Fibroblast of lung (primary cell): ENCODE measurements at regions not wholly inside any gene's neighbourhood (a gene's known extent, or its start where the extent isn't known, plus 50 kb on each side); places are given as distances from the start of the nearest gene placed in this dataset.

Experiments
- DNase-seq, 2 donors: peaks; one replicate each; pipeline versions ENCODE4 v3.0.0 to v3.0.0-alpha.2; 2010; ENCODE audit warnings: low read depth in 2 of 2
- H2AFZ ChIP-seq: 2 replicates; pipeline ENCODE4 v1.5.1; 2012; ENCODE audit warnings: low read length, control low read depth, inconsistent platforms
- H3K27ac ChIP-seq: 2 replicates; pipeline ENCODE4 v1.5.1; 2011; ENCODE audit warnings: low read length, control low read depth; ENCODE audit not compliant: insufficient read depth
- H3K27me3 ChIP-seq: 2 replicates; pipeline ENCODE4 v1.5.1; 2011; ENCODE audit warnings: mild to moderate bottlenecking, low read length; ENCODE audit not compliant: control insufficient read depth, insufficient read depth
- H3K36me3 ChIP-seq: 2 replicates; pipeline ENCODE4 v1.5.1; 2011; ENCODE audit warnings: low read length; ENCODE audit not compliant: control insufficient read depth, insufficient read depth
- H3K4me1 ChIP-seq: 2 replicates; pipeline ENCODE4 v1.5.1; 2011; ENCODE audit warnings: low read length; ENCODE audit not compliant: control insufficient read depth, insufficient read depth; ENCODE audit errors: extremely low read depth
- H3K4me2 ChIP-seq: 2 replicates; pipeline ENCODE4 v1.5.1; 2011; ENCODE audit warnings: low read length, control low read depth; ENCODE audit not compliant: insufficient read depth; ENCODE audit errors: extremely low read depth
- H3K4me3 ChIP-seq, 4 experiments: fragments of 200-600 bp in 1 of 4; sonication (generic) in 1 of 4; replicated peaks in 1 of 4; 2 replicates each; pipeline ENCODE4 v1.5.1; 2011 to 2016; ENCODE audit warnings: low read length in 4 of 4, low read depth in 3 of 4, mild to moderate bottlenecking in 3 of 4, control low read depth in 2 of 4, inconsistent platforms in 1 of 4, mixed read lengths in 1 of 4; ENCODE audit not compliant: insufficient read depth in 1 of 4; ENCODE audit errors: control extremely low read depth in 1 of 4
- H3K79me2 ChIP-seq: 2 replicates; pipeline ENCODE4 v1.5.1; 2012; ENCODE audit warnings: mild to moderate bottlenecking, low read length, inconsistent platforms; ENCODE audit not compliant: control insufficient read depth, insufficient read depth
- H3K9ac ChIP-seq: 2 replicates; pipeline ENCODE4 v1.5.1; 2011; ENCODE audit warnings: mild to moderate bottlenecking, low read length, control low read depth; ENCODE audit not compliant: insufficient read depth
- H3K9me3 ChIP-seq: 2 replicates; pipeline ENCODE4 v1.5.1; 2012; ENCODE audit warnings: low read depth, low read length; ENCODE audit not compliant: control insufficient read depth, insufficient read depth
- H4K20me1 ChIP-seq: 2 replicates; pipeline ENCODE4 v1.5.1; 2011; ENCODE audit warnings: low read length; ENCODE audit not compliant: control insufficient read depth, insufficient read depth; ENCODE audit errors: extremely low read depth
- CTCF ChIP-seq, 2 donors: IDR thresholded peaks in 1 of 2; conservative IDR thresholded peaks in 1 of 2; 1 replicate in 1 of 2; 2 replicates in 1 of 2; pipeline ENCODE4 v1.5.1; 2011 to 2012; ENCODE audit warnings: low read length in 2 of 2, control low read depth in 1 of 2, inconsistent platforms in 1 of 2, low read depth in 1 of 2, mild to moderate bottlenecking in 1 of 2
- EZH2 ChIP-seq: IDR thresholded peaks from 2 replicates; pipeline ENCODE4 v1.5.1; 2012; ENCODE audit warnings: low read length, control low read depth, mild to moderate bottlenecking; ENCODE audit errors: missing control alignments

- Histone ChIP-seq H3K4me1 (no peaks in the 10 kb centered on the region), H3K4me3 (no peak overlapping the region), H3K9me3 (no peaks in the 10 kb centered on the region), H3K36me3 (no peaks in the 10 kb centered on the region), H2AFZ (no peak overlapping the region), H4K20me1 (no peaks in the 10 kb centered on the region), H3K27me3 (no peaks in the 10 kb centered on the region), H3K27ac (no peak overlapping the region), H3K79me2 (no peaks in the 10 kb centered on the region), H3K4me2 (no peak overlapping the region), H3K9ac (no peak overlapping the region)
- DNase-seq, result no peak
- TF ChIP-seq CTCF (conservative IDR thresholded peaks at IDR 0.05 in 1 of 2, IDR thresholded peaks at IDR 0.05 in 1 of 2; ENCODE audit: low read depth in 1 of 2, low read length in 2 of 2), result no peak
- TF ChIP-seq EZH2, result no peak
Measured at GRCh38 chr7:106451171-106451570, 166.4 kb upstream of the NAMPT start.

DNA sequence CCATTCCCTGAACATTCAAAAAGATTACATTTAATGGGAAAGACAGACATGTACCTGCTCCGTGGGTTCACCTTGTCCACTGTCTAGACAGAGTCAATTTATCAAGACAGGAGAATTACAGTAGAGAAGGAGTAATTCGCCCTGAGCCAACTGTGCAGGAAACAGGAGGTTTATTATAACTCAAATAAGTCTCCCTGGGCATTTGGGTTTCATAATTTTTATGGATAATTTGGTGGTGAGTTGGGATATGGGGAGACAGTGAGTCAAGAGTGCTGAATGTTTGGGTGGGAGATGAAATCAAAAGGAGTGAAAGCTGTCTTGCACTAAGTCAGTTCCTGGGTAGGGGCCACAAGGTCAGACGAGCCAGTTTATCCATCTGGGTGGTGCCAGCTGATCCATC lies 165.9 kb upstream of the NAMPT start:
- Histone ChIP-seq H3K27me3 (no peaks in the 10 kb centered on the region), H3K4me3 (no peak overlapping the region), H3K4me2 (no peak overlapping the region), H4K20me1 (no peaks in the 10 kb centered on the region), H3K27ac (no peak overlapping the region), H3K36me3 (no peaks in the 10 kb centered on the region), H3K79me2 (no peaks in the 10 kb centered on the region), H2AFZ (no peak overlapping the region), H3K9ac (no peak overlapping the region), H3K9me3 (no peaks in the 10 kb centered on the region), H3K4me1 (no peaks in the 10 kb centered on the region)
- peak in 1 of 2 donors; percentile 29 for DNase-seq
- TF ChIP-seq CTCF (conservative IDR thresholded peaks at IDR 0.05 in 1 of 2, IDR thresholded peaks at IDR 0.05 in 1 of 2; ENCODE audit: low read depth in 1 of 2, low read length in 2 of 2), result no peak
- TF ChIP-seq EZH2, result no peak

DNA sequence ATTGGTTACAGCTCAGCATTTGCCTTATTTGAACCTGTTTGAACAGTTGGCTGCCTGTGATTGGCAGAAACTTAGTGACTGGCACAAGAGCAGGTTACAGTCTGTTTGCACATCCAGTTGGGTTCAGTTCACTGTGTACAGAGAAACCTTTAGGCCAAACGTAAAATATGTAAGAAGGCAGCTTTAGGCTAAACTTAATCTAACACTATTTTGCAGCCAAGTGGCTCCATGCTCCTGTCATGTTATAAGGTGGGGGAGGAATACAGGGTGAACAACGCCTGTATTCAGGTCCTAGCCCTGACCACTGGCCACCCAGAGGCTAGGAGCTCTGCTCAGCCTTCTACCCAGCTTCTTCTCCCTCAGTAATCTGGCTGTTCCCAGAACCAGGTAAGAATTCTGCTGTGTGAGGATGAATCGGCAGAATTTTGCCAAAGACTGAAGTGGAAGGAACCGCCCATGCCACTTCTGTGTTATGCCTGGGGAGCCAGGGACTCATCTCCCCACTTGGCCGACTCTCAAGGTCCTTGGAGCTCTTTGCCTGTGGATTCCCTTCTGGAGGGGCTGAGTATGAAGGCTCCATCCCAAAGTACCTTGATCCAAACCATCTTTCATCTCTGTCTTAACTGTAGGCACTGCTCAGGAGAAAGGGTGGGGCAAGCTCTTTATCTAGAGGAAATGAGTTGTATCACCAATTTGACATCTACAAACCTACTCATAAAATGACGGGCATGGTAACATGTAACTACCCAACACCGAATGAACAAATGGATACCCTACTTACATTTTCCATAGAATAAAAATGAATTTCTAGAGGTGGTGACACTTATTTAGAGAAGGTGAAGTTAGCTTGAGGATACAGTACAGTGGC lies 164.4 kb upstream of the NAMPT start:
- H3K9me3 ChIP-seq, result no peaks in the 10 kb centered on the region
- H3K36me3 ChIP-seq, result no peaks in the 10 kb centered on the region
- no peak overlapping the region for H3K4me2 ChIP-seq
- H3K4me1 ChIP-seq, result no peaks in the 10 kb centered on the region
- no peak overlapping the region for H3K27ac ChIP-seq
- H4K20me1 ChIP-seq, result no peaks in the 10 kb centered on the region
- H3K27me3 ChIP-seq, result no peaks in the 10 kb centered on the region
- DNase-seq, result no peak
- no peak for TF ChIP-seq EZH2
- no peak for TF ChIP-seq CTCF (conservative IDR thresholded peaks at IDR 0.05 in 1 of 2, IDR thresholded peaks at IDR 0.05 in 1 of 2; ENCODE audit: low read depth in 1 of 2, low read length in 2 of 2)
- no peak overlapping the region for H3K9ac ChIP-seq
- no peak overlapping the region for H3K4me3 ChIP-seq
- H3K79me2 ChIP-seq, result no peaks in the 10 kb centered on the region
- no peak overlapping the region for H2AFZ ChIP-seq
